Immature natural killer cell (primary cell): ENCODE measurements at regions not wholly inside any gene's neighbourhood (a gene's known extent, or its start where the extent isn't known, plus 50 kb on each side); places are given as distances from the start of the nearest gene placed in this dataset.
"Not testable (repeated sequence)": the region's sequence is repeated elsewhere in the genome, so short reads cannot be mapped to it uniquely, and the experiment has no call there.

ENCODE experiments used
- DNase-seq, 3 donors: peaks; one replicate each; pipeline ENCODE4 v3.0.0; 2022; ENCODE audit warnings: mixed read lengths in 1 of 3
- H3K27ac Mint-ChIP-seq, 6 donors: one replicate each; pipeline ENCODE4 v1.8.0; 2020; ENCODE audit warnings: mixed read lengths in 6 of 6, mild to moderate bottlenecking in 5 of 6, inconsistent platforms in 4 of 6, moderate library complexity in 3 of 6
- H3K27me3 Mint-ChIP-seq, 3 donors: one replicate each; pipeline ENCODE4 v1.8.0; 2020 to 2021; ENCODE audit warnings: low read depth in 3 of 3, mild to moderate bottlenecking in 3 of 3, mixed read lengths in 3 of 3, moderate library complexity in 3 of 3, inconsistent platforms in 1 of 3
- H3K36me3 Mint-ChIP-seq, 3 donors: one replicate each; pipeline ENCODE4 v1.8.0; 2020; ENCODE audit warnings: mixed read lengths in 3 of 3, inconsistent platforms in 2 of 3, mild to moderate bottlenecking in 2 of 3
- H3K4me1 Mint-ChIP-seq, 2 donors: one replicate each; pipeline ENCODE4 v1.8.0; 2020; ENCODE audit warnings: inconsistent platforms in 2 of 2, mild to moderate bottlenecking in 2 of 2, mixed read lengths in 2 of 2, moderate library complexity in 1 of 2
- H3K4me3 Mint-ChIP-seq, 5 donors: one replicate each; pipeline ENCODE4 v1.8.0; 2020; ENCODE audit warnings: mild to moderate bottlenecking in 5 of 5, mixed read lengths in 5 of 5, inconsistent platforms in 3 of 5, moderate library complexity in 3 of 5
- H3K9me3 Mint-ChIP-seq, 6 donors: one replicate each; pipeline ENCODE4 v1.8.0; 2020; ENCODE audit warnings: mild to moderate bottlenecking in 6 of 6, mixed read lengths in 6 of 6, inconsistent platforms in 4 of 6, moderate library complexity in 3 of 6

- H3K27me3 Mint-ChIP-seq, DNase-seq, H3K4me1 Mint-ChIP-seq, H3K36me3 Mint-ChIP-seq, H3K27ac Mint-ChIP-seq, H3K4me3 Mint-ChIP-seq: not testable (repeated sequence)
- H3K9me3 Mint-ChIP-seq: peaks cover 0 to 20% (median 6%) of the 10 kb centered on the region in 6 donors
These were observed 62.3 kb upstream of the UGT2A3 start for GRCh38 chr4:69013933-69014332.

GRCh38 chr4:69017986-69018385, 66.4 kb upstream of the UGT2A3 start:
- not testable (repeated sequence) for H3K4me3 Mint-ChIP-seq, H3K27ac Mint-ChIP-seq, H3K36me3 Mint-ChIP-seq, H3K9me3 Mint-ChIP-seq, DNase-seq, H3K4me1 Mint-ChIP-seq, H3K27me3 Mint-ChIP-seq

- H3K4me1 Mint-ChIP-seq, H3K27me3 Mint-ChIP-seq, DNase-seq, H3K9me3 Mint-ChIP-seq, H3K36me3 Mint-ChIP-seq, H3K27ac Mint-ChIP-seq, H3K4me3 Mint-ChIP-seq: not testable (repeated sequence)
These were observed 68.2 kb upstream of the UGT2A3 start for GRCh38 chr4:69019538-69020461.

- H3K4me1 Mint-ChIP-seq, H3K27ac Mint-ChIP-seq, H3K4me3 Mint-ChIP-seq, H3K36me3 Mint-ChIP-seq, DNase-seq, H3K9me3 Mint-ChIP-seq, H3K27me3 Mint-ChIP-seq: not testable (repeated sequence)
These were observed 68.8 kb upstream of the UGT2A3 start for GRCh38 chr4:69020462-69020807.

GRCh38 chr4:69025191-69025998, 70.9 kb upstream of the UGT2B7 start:
- no peak overlapping the region for H3K4me3 Mint-ChIP-seq
- no peak overlapping the region for H3K27ac Mint-ChIP-seq
- H3K27me3 Mint-ChIP-seq: no peaks in the 10 kb centered on the region
- peaks cover 2 to 14% (median 5%) of the 10 kb centered on the region in 6 donors for H3K9me3 Mint-ChIP-seq
- no peaks in the 10 kb centered on the region for H3K4me1 Mint-ChIP-seq
- no peak for DNase-seq
- no peaks in the 10 kb centered on the region for H3K36me3 Mint-ChIP-seq

GRCh38 chr4:69025999-69026387, 70.3 kb upstream of the UGT2B7 start:
- Mint-ChIP-seq H3K4me1 (no peaks in the 10 kb centered on the region), H3K4me3 (no peak overlapping the region), H3K9me3 (peaks cover 2 to 14% (median 8%) of the 10 kb centered on the region in 6 donors)

GRCh38 chr4:69026974-69027373, 69.3 kb upstream of the UGT2B7 start:
- H3K27me3 Mint-ChIP-seq: peaks cover 0 to 1% (median 0%) of the 10 kb centered on the region in 3 donors
- H3K4me3 Mint-ChIP-seq: no peak overlapping the region
- peaks cover 2 to 16% (median 9%) of the 10 kb centered on the region in 6 donors for H3K9me3 Mint-ChIP-seq
- DNase-seq: no peak
- no peak overlapping the region for H3K27ac Mint-ChIP-seq
- H3K4me1 Mint-ChIP-seq: no peaks in the 10 kb centered on the region
- no peaks in the 10 kb centered on the region for H3K36me3 Mint-ChIP-seq

More at GRCh38 chr4:69025999-69026387, 70.3 kb upstream of the UGT2B7 start:
- no peak for DNase-seq
- Mint-ChIP-seq H3K27me3 (peaks cover 0 to 1% (median 0%) of the 10 kb centered on the region in 3 donors), H3K27ac (no peak overlapping the region), H3K36me3 (no peaks in the 10 kb centered on the region)

- H3K27ac Mint-ChIP-seq: no peak overlapping the region
- H3K9me3 Mint-ChIP-seq: peaks cover 1 to 33% (median 18%) of the 10 kb centered on the region in 6 donors
- no peak overlapping the region for H3K4me3 Mint-ChIP-seq
- no peaks in the 10 kb centered on the region for H3K4me1 Mint-ChIP-seq
- peaks cover 0 to 1% (median 0%) of the 10 kb centered on the region in 3 donors for H3K27me3 Mint-ChIP-seq
- no peak for DNase-seq
- no peaks in the 10 kb centered on the region for H3K36me3 Mint-ChIP-seq
These were observed 65.9 kb upstream of the UGT2B7 start for GRCh38 chr4:69030326-69030725.

- H3K27ac Mint-ChIP-seq: no peak overlapping the region
- H3K27me3 Mint-ChIP-seq: peaks cover 0 to 1% (median 0%) of the 10 kb centered on the region in 3 donors
- H3K4me1 Mint-ChIP-seq: no peaks in the 10 kb centered on the region
- no peak overlapping the region for H3K4me3 Mint-ChIP-seq
- no peak for DNase-seq
- peaks cover 2 to 41% (median 22%) of the 10 kb centered on the region in 6 donors for H3K9me3 Mint-ChIP-seq
- no peaks in the 10 kb centered on the region for H3K36me3 Mint-ChIP-seq
These were observed 63.2 kb upstream of the UGT2B7 start for GRCh38 chr4:69032847-69033638.

- DNase-seq, H3K4me3 Mint-ChIP-seq, H3K4me1 Mint-ChIP-seq, H3K27ac Mint-ChIP-seq, H3K27me3 Mint-ChIP-seq, H3K36me3 Mint-ChIP-seq: not testable (repeated sequence)
- H3K9me3 Mint-ChIP-seq: peaks cover 2 to 51% (median 24%) of the 10 kb centered on the region in 6 donors
These were observed 61.9 kb upstream of the UGT2B7 start for GRCh38 chr4:69034315-69034740.

- Mint-ChIP-seq H3K9me3 (peaks cover 2 to 46% (median 18%) of the 10 kb centered on the region in 6 donors), H3K4me3 (no peak overlapping the region), H3K27me3 (peaks cover 0 to 3% (median 0%) of the 10 kb centered on the region in 3 donors), H3K4me1 (no peaks in the 10 kb centered on the region), H3K36me3 (no peaks in the 10 kb centered on the region), H3K27ac (no peak overlapping the region)
- DNase-seq: no peak
These were observed 57.7 kb upstream of the UGT2B7 start for GRCh38 chr4:69038582-69038981.

- H3K27me3 Mint-ChIP-seq: peaks cover 0 to 3% (median 0%) of the 10 kb centered on the region in 3 donors
- DNase-seq: no peak
- H3K4me3 Mint-ChIP-seq: no peak overlapping the region
- no peaks in the 10 kb centered on the region for H3K36me3 Mint-ChIP-seq
- H3K4me1 Mint-ChIP-seq: no peaks in the 10 kb centered on the region
- peaks cover 2 to 44% (median 17%) of the 10 kb centered on the region in 6 donors for H3K9me3 Mint-ChIP-seq
- H3K27ac Mint-ChIP-seq: no peak overlapping the region
These were observed 57.2 kb upstream of the UGT2B7 start for GRCh38 chr4:69039071-69039470.

- peaks cover 0 to 1% (median 0%) of the 10 kb centered on the region in 3 donors for H3K27me3 Mint-ChIP-seq
- peaks cover 0 to 16% (median 2%) of the 10 kb centered on the region in 6 donors for H3K9me3 Mint-ChIP-seq
- H3K4me1 Mint-ChIP-seq: no peaks in the 10 kb centered on the region
- H3K4me3 Mint-ChIP-seq: no peak overlapping the region
- H3K36me3 Mint-ChIP-seq: no peaks in the 10 kb centered on the region
- no peak for DNase-seq
- H3K27ac Mint-ChIP-seq: no peak overlapping the region
These were observed 52.0 kb upstream of the UGT2B7 start for GRCh38 chr4:69044247-69044646.
